Ascending aorta (tissue), 2 donors: ENCODE measurements at regions not wholly inside any gene's neighbourhood (a gene's known extent, or its start where the extent isn't known, plus 50 kb on each side); places are given as distances from the start of the nearest gene placed in this dataset.

ENCODE experiments used
- DNase-seq, 2 donors: peaks; one replicate each; pipeline ENCODE4 v3.0.0-alpha.2; 2019; ENCODE audit warnings: low spot score in 2 of 2
- H3K27ac ChIP-seq, 2 donors: fragments of 200-600 bp; sonication (generic); one replicate each; pipeline ENCODE4 v1.5.1; 2016 to 2017; ENCODE audit warnings: mild to moderate bottlenecking in 1 of 2
- H3K27me3 ChIP-seq: fragments of 200-600 bp; sonication (generic); one replicate; pipeline ENCODE4 v1.5.1; 2017
- H3K36me3 ChIP-seq, 2 donors: fragments of 200-600 bp; sonication (generic); one replicate each; pipeline ENCODE4 v1.5.1; 2016
- H3K4me1 ChIP-seq, 2 donors: fragments of 200-600 bp; sonication (generic); one replicate each; pipeline ENCODE4 v1.5.1; 2016 to 2017; ENCODE audit warnings: mild to moderate bottlenecking in 1 of 2
- H3K4me3 ChIP-seq, 2 donors: fragments of 200-600 bp; sonication (generic); one replicate each; pipeline ENCODE4 v1.5.1; 2016 to 2017; ENCODE audit warnings: mild to moderate bottlenecking in 1 of 2
- H3K9me3 ChIP-seq, 2 donors: fragments of 200-600 bp; sonication (generic); one replicate each; pipeline ENCODE4 v1.5.1; 2016
- intact Hi-C: fragments of 100-400 bp; cut with DNase I; formaldehyde crosslinking; loops from one replicate; pipeline ENCODE4 v1.15.1; 2023
- TF ChIP-seq, protein P1 (sequence below), 3 experiments: fragments of 200-600 bp in 2 of 3; fragments of 450-650 bp in 1 of 3; sonication (generic) in 2 of 3; IDR thresholded peaks; one replicate each; pipeline ENCODE4 v1.5.1; 2016 to 2019; ENCODE audit warnings: antibody characterized with exemption in 3 of 3, mild to moderate bottlenecking in 1 of 3, moderate library complexity in 1 of 3

DNA sequence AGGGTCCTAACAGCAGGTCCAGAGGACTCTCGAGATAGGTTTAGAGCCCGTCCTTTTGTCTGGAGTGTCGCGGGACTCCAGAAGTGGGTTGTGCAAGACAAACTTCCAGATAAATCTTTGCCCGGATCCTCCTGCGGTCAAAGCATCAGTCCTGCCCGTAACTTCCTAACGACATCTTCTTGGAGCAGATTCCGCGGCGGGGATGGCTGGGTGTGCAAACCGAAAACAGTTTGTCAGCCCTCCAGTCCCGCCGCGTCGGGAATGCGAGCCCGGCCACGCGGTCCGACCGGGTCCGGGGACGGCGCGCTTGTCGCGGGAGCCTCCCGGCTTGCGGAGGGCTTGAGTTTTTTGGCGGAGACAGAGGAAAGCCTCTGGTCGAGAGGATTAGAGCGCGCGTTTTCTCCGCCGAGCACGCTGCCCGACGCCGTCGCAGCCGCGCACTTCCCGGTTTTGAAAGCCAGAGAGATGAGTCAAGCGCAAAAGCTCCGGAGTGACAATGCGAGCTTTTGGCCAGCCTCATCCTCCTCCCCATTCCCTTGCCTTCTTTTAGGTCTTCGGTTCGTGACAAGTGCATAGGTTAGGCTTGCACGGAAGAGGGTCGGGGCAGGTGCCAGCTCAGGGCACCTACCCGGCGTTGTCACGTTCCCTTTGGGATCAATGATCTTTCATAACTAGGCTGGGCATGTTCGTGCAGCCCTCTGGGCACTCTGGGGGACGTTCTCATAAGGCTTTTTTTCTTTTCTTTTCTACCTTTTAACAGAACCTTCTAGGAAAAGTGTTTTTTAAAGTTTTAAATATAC is 91.3 kb upstream of the PRDM1 start:
- intact Hi-C loops, result loop anchor here (5.0 kb wide), 1 partner anchor 93 kb away; the partner anchor contains the start of gene PRDM1
- TF ChIP-seq, protein P1, sequence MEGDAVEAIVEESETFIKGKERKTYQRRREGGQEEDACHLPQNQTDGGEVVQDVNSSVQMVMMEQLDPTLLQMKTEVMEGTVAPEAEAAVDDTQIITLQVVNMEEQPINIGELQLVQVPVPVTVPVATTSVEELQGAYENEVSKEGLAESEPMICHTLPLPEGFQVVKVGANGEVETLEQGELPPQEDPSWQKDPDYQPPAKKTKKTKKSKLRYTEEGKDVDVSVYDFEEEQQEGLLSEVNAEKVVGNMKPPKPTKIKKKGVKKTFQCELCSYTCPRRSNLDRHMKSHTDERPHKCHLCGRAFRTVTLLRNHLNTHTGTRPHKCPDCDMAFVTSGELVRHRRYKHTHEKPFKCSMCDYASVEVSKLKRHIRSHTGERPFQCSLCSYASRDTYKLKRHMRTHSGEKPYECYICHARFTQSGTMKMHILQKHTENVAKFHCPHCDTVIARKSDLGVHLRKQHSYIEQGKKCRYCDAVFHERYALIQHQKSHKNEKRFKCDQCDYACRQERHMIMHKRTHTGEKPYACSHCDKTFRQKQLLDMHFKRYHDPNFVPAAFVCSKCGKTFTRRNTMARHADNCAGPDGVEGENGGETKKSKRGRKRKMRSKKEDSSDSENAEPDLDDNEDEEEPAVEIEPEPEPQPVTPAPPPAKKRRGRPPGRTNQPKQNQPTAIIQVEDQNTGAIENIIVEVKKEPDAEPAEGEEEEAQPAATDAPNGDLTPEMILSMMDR (IDR thresholded peaks at IDR 0.05), result no peak
- H3K4me3 ChIP-seq, result peak overlapping the region; percentile 65 to 75
- H3K9me3 ChIP-seq, result no peaks in the 10 kb centered on the region
- peaks cover 17% of the 10 kb centered on the region for H3K27me3 ChIP-seq
- peaks cover 3 to 4% of the 10 kb centered on the region in 2 donors for H3K4me1 ChIP-seq
- peak in 1 of 2 donors; percentile 74 for DNase-seq
- H3K27ac ChIP-seq, result peak overlapping the region; percentile 51 to 67
- no peaks in the 10 kb centered on the region for H3K36me3 ChIP-seq

DNA sequence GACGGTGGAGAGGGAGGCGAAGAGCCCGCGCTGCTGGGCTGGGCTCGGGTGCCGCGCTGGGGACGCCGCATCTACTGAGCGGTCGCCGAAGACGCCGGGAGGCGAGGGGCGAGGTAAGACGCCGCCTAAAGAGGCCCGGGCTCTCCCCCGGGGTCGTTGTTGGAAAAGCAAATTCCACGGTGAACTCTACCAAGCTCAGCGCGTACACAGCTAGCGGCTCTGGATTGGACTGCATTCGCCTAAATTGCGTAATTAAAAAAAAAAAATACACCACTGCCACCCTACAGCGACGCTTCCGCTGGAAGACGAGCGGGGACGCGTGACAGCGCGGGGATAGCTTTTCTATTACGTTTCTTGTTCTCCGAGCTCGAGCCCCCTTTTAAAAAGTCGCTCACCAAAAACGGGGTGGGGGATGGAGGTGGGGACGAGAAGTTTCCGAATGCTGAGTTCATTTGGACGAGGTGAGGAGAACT is 92.0 kb upstream of the PRDM1 start:
- Histone ChIP-seq H3K36me3 (no peaks in the 10 kb centered on the region), H3K4me1 (peaks cover 3 to 4% of the 10 kb centered on the region in 2 donors), H3K27me3 (peaks cover 17% of the 10 kb centered on the region), H3K4me3 (peak overlapping the region; percentile 65 to 75), H3K27ac (peak overlapping the region; percentile 51 to 67), H3K9me3 (no peaks in the 10 kb centered on the region)
- TF ChIP-seq, protein P1 (IDR thresholded peaks at IDR 0.05), result no peak
- intact Hi-C loops, result loop anchor here (5.0 kb wide), 1 partner anchor 93 kb away; the partner anchor contains the start of gene PRDM1
- peak in 1 of 2 donors; percentile 69 for DNase-seq

DNA sequence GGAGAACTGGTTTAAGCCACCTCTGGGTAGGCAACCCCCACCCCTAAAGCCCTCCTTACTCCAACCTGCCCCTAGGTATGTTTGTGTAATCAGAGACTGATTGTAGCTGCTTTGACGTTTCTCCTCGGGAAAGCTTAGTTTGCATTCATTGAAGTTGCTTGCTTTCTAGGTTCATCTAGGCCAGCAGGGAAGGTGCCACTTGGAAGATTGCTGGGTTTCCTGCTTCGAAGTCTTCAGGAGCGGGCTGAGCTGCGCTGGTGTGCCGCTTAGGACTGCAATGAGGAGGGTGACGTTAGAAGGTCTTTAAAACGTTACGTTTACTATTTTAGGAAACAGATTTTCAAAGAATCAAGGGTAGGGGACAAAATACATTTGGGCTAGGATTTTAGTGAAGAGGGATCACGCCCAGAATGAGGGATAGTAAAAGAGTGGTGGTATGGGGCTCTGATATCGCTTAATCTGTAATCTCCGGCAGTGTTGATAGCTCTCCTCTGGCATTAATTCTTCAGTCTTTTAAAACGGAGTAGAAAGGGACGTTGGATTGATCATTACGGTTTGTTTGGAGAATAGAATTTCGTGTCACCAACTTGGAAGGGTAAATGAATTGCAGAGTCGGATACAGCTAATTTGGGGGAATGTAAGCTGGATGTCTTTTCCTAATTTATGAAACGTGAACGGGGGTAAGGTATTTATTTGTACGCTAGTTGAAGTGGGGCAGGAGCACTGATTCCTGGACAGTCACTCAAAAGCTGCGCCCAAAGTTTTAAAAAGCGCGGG is 92.6 kb upstream of the PRDM1 start:
- TF ChIP-seq, protein P1 (IDR thresholded peaks at IDR 0.05), result no peak
- intact Hi-C loops, result loop anchor here (5.0 kb wide), 1 partner anchor 94 kb away; the partner anchor contains the start of gene PRDM1
- H3K27ac ChIP-seq, result peak overlapping the region in 1 of 2 donors; percentile 22
- no peaks in the 10 kb centered on the region for H3K36me3 ChIP-seq
- H3K4me1 ChIP-seq, result peaks cover 3 to 4% of the 10 kb centered on the region in 2 donors
- no peak for DNase-seq
- no peaks in the 10 kb centered on the region for H3K9me3 ChIP-seq
- H3K27me3 ChIP-seq, result peaks cover 17% of the 10 kb centered on the region
- H3K4me3 ChIP-seq, result peak overlapping the region; percentile 65 to 75

DNA sequence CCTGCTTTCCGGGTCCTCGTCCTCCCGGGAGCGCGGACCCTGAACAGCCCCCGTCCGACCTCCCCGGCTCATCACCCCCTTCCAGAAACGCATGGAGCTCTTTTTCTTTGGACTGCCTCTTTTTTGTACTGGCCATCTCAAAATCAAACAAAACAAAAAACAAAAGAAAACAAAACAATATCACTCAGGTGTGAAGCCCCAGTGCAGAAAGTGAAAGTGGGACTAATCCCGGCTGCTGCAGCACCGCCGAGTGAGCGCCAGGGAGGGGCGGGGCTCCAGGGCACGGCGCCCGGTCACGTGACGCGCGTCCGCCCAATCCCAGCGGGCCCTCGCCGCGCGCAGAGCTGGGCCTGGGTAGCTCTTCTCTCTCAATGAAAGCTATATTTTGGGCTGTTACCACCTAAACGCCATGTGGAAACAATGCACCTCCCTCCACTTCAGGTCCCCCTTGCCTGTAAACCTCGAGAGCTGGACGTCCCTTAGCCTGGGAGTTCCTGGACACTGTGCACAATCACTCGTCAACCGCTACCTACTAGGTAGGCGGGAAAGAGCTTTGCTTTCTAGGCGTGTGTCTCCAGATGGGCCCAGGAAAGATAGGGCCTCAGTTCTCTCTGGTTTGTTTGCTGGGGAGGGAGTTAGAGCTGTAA is 93.7 kb upstream of the PRDM1 start:
- TF ChIP-seq, protein P1 (IDR thresholded peaks at IDR 0.05), result no peak
- no peaks in the 10 kb centered on the region for H3K36me3 ChIP-seq
- H3K27ac ChIP-seq, result no peak overlapping the region
- peak in 1 of 2 donors; percentile 83 for DNase-seq
- H3K9me3 ChIP-seq, result no peaks in the 10 kb centered on the region
- H3K27me3 ChIP-seq, result peaks cover 17% of the 10 kb centered on the region
- intact Hi-C loops, result loop anchor here (5.0 kb wide), 1 partner anchor 95 kb away; the partner anchor contains the start of gene PRDM1
- H3K4me1 ChIP-seq, result peaks cover 3 to 4% of the 10 kb centered on the region in 2 donors
- H3K4me3 ChIP-seq, result peak overlapping the region; percentile 71 to 77
